ENCODE measurements at regions not wholly inside any gene's neighbourhood (a gene's known extent, or its start where the extent isn't known, plus 50 kb on each side); places are given as distances from the start of the nearest gene placed in this dataset.

GRCh38 chr2:176744146-176744545 is 468.4 kb upstream of the HNRNPA3 start:
- Histone ChIP-seq H3K79me2 (ENCODE audit: insufficient read depth, low read length) (no peaks in the 10 kb centered on the region), H3K4me2 (ENCODE audit: low read depth, low read length) (no peak overlapping the region), H3K4me3 (replicated peaks in 1 of 3; ENCODE audit: insufficient read depth in 1 of 3, low read depth in 2 of 3, low read length in 3 of 3) (no peak overlapping the region), H3K27ac (ENCODE audit: extremely low read length, insufficient read depth, low read length) (no peak overlapping the region), H3K9me3 (ENCODE audit: low read length) (no peaks in the 10 kb centered on the region), H2AFZ (ENCODE audit: low read length) (no peak overlapping the region), H3K9ac (ENCODE audit: insufficient read depth, low read depth, low read length) (no peak overlapping the region), H3K27me3 (ENCODE audit: control insufficient read depth in 1 of 2, insufficient read depth in 2 of 2, low read length in 2 of 2) (peaks cover 0 to 21% of the 10 kb centered on the region in 2 experiments; a peak in 2 of 5 replicates), H3K4me1 (ENCODE audit: insufficient read depth, low read length) (no peaks in the 10 kb centered on the region), H3K36me3 (replicated peaks in 1 of 2; ENCODE audit: control insufficient read depth in 1 of 2, insufficient read depth in 2 of 2, low read length in 2 of 2) (no peaks in the 10 kb centered on the region), H4K20me1 (ENCODE audit: insufficient read depth, low read length) (no peaks in the 10 kb centered on the region)
- BruUV-seq (replicated peaks) = no TSS peak
- TF ChIP-seq PITX1 (CRISPR knock-in tag; IDR thresholded peaks at IDR 0.05) (no peak), ZNF850 (CRISPR knock-in tag; conservative IDR thresholded peaks at IDR 0.05) (no peak), JDP2 (CRISPR knock-in tag; IDR thresholded peaks at IDR 0.05; ENCODE audit: borderline replicate concordance) (no peak), TIGD3 (CRISPR knock-in tag; IDR thresholded peaks at IDR 0.05; ENCODE audit: borderline replicate concordance) (no peak), ZNF83 (CRISPR knock-in tag; IDR thresholded peaks at IDR 0.05; ENCODE audit: borderline replicate concordance) (no peak), ZBTB10 (CRISPR knock-in tag; IDR thresholded peaks at IDR 0.05; ENCODE audit: borderline replicate concordance) (no peak), ZNF775 (CRISPR knock-in tag; IDR thresholded peaks at IDR 0.05; ENCODE audit: borderline replicate concordance) (no peak), SETDB1 (CRISPR knock-in tag; IDR thresholded peaks at IDR 0.05; ENCODE audit: borderline replicate concordance) (no peak), ZNF589 (CRISPR knock-in tag; conservative IDR thresholded peaks at IDR 0.05) (no peak), SCMH1 (CRISPR knock-in tag; IDR thresholded peaks at IDR 0.05; ENCODE audit: borderline replicate concordance) (no peak), ZNF431 (CRISPR knock-in tag; IDR thresholded peaks at IDR 0.05; ENCODE audit: borderline replicate concordance, low read depth) (no peak), PTBP1 (IDR thresholded peaks at IDR 0.05; ENCODE audit: low read depth, low read length, poor library complexity, severe bottlenecking) (no peak)
- ChIA-PET CTCF (ENCODE audit: low intra/inter-chr PET ratio, low total read pairs) (no interaction called here), POLR2A (no interaction called here)
- intact Hi-C loops (cut with micrococcal nuclease; ENCODE audit: unreplicated experiment) (no loop called here), in situ Hi-C loops (cut with HindIII; ENCODE audit: extremely low pct_ligation_motif_present, low pct_unique_long_range_greater_than_20kb) (no loop called here)
- FAIRE-seq = no peak
- DNase-seq (ENCODE audit: low spot score) = no peak
- no peak for ATAC-seq
- 21% methylated on average over 4 of the region's 4 CpGs for WGBS (ENCODE audit: low lambda C conversion rate)

Data from HepG2 (cell line).